Tibial nerve (tissue), 4 donors: ENCODE measurements at regions not wholly inside any gene's neighbourhood (a gene's known extent, or its start where the extent isn't known, plus 50 kb on each side); places are given as distances from the start of the nearest gene placed in this dataset.

ENCODE experiments used
- CTCF ChIP-seq, 5 experiments: fragments of 200-600 bp in 3 of 5; fragments of 450-650 bp in 2 of 5; sonication (generic) in 3 of 5; IDR thresholded peaks; one replicate each; pipeline ENCODE4 v1.5.1; 2016 to 2019; ENCODE audit warnings: antibody characterized with exemption in 5 of 5, mild to moderate bottlenecking in 3 of 5, moderate library complexity in 2 of 5
- EP300 ChIP-seq, 2 donors: sonication (generic); formaldehyde crosslinking; IDR thresholded peaks; one replicate each; pipeline ENCODE4 v1.6.1; 2017; ENCODE audit warnings: antibody characterized with exemption in 2 of 2, mild to moderate bottlenecking in 1 of 2
- POLR2A ChIP-seq, 2 donors: fragments of 450-650 bp; IDR thresholded peaks; one replicate each; pipeline ENCODE4 v1.6.1; 2017; ENCODE audit warnings: antibody characterized with exemption in 2 of 2, mild to moderate bottlenecking in 2 of 2, moderate library complexity in 2 of 2

- TF ChIP-seq CTCF (IDR thresholded peaks at IDR 0.05): no peak
- TF ChIP-seq POLR2A (IDR thresholded peaks at IDR 0.05): no peak
- no peak for TF ChIP-seq EP300 (IDR thresholded peaks at IDR 0.05)
These were observed 1459.3 kb downstream of the UQCRFS1 start for GRCh38 chr19:27753622-27754021.
